SK-N-SH (cell line): ENCODE measurements at regions not wholly inside any gene's neighbourhood (a gene's known extent, or its start where the extent isn't known, plus 50 kb on each side); places are given as distances from the start of the nearest gene placed in this dataset.

Experiments
- CTCF ChIP-seq: fragments of 200-600 bp; sonication (generic); IDR thresholded peaks from 2 replicates; pipeline ENCODE4 v1.6.1; 2017; ENCODE audit warnings: antibody characterized with exemption, mild to moderate bottlenecking, moderate library complexity
- EP300 ChIP-seq, 2 experiments: IDR thresholded peaks; 2 replicates each; pipeline versions ENCODE4 v1.4.0 to v1.6.1; 2012; ENCODE audit warnings: borderline replicate concordance in 1 of 2, low read depth in 1 of 2, low read length in 1 of 2
- MAX ChIP-seq: IDR thresholded peaks from 2 replicates; pipeline ENCODE4 v1.4.0; 2012; ENCODE audit warnings: low read depth

DNA sequence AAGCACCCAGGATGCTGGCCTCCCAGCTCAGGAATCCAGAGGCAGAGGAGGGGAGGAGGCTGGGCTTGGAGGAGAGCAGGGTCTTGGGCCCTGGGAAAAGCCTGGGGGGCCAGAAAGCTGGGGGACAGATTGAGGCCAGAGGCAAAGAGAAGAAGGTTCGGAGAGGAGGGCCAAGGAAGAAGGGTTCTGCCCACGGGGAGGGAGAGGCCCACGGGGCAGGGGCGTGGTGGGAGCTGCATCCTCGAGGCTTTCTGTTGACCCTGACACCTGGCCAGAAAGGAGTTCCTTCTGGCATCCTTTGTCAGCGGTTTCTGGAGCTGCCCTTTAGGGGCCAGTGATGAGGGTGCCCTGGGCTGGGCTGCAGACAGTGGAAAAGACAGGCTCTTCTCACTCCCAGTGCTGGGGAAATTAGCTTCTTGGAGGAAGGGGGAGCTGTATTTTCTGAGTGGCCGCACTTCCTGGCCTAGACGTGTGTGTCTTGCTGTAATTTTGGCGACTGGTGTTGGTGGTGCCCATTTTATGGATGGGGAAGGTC lies 308.7 kb downstream of the SEC14L1 start:
- TF ChIP-seq CTCF (no peak), MAX (no peak), EP300 (IDR thresholded peaks at IDR 0.05; ENCODE audit: borderline replicate concordance in 1 of 2, low read depth in 1 of 2, low read length in 1 of 2) (no peak)
